Immature natural killer cell (primary cell): ENCODE measurements at regions not wholly inside any gene's neighbourhood (a gene's known extent, or its start where the extent isn't known, plus 50 kb on each side); places are given as distances from the start of the nearest gene placed in this dataset.

ENCODE experiments used
- DNase-seq, 3 donors: peaks; one replicate each; pipeline ENCODE4 v3.0.0; 2022; ENCODE audit warnings: mixed read lengths in 1 of 3
- H3K27ac Mint-ChIP-seq, 6 donors: one replicate each; pipeline ENCODE4 v1.8.0; 2020; ENCODE audit warnings: mixed read lengths in 6 of 6, mild to moderate bottlenecking in 5 of 6, inconsistent platforms in 4 of 6, moderate library complexity in 3 of 6
- H3K27me3 Mint-ChIP-seq, 3 donors: one replicate each; pipeline ENCODE4 v1.8.0; 2020 to 2021; ENCODE audit warnings: low read depth in 3 of 3, mild to moderate bottlenecking in 3 of 3, mixed read lengths in 3 of 3, moderate library complexity in 3 of 3, inconsistent platforms in 1 of 3
- H3K36me3 Mint-ChIP-seq, 3 donors: one replicate each; pipeline ENCODE4 v1.8.0; 2020; ENCODE audit warnings: mixed read lengths in 3 of 3, inconsistent platforms in 2 of 3, mild to moderate bottlenecking in 2 of 3
- H3K4me1 Mint-ChIP-seq, 2 donors: one replicate each; pipeline ENCODE4 v1.8.0; 2020; ENCODE audit warnings: inconsistent platforms in 2 of 2, mild to moderate bottlenecking in 2 of 2, mixed read lengths in 2 of 2, moderate library complexity in 1 of 2
- H3K4me3 Mint-ChIP-seq, 5 donors: one replicate each; pipeline ENCODE4 v1.8.0; 2020; ENCODE audit warnings: mild to moderate bottlenecking in 5 of 5, mixed read lengths in 5 of 5, inconsistent platforms in 3 of 5, moderate library complexity in 3 of 5
- H3K9me3 Mint-ChIP-seq, 6 donors: one replicate each; pipeline ENCODE4 v1.8.0; 2020; ENCODE audit warnings: mild to moderate bottlenecking in 6 of 6, mixed read lengths in 6 of 6, inconsistent platforms in 4 of 6, moderate library complexity in 3 of 6

DNA sequence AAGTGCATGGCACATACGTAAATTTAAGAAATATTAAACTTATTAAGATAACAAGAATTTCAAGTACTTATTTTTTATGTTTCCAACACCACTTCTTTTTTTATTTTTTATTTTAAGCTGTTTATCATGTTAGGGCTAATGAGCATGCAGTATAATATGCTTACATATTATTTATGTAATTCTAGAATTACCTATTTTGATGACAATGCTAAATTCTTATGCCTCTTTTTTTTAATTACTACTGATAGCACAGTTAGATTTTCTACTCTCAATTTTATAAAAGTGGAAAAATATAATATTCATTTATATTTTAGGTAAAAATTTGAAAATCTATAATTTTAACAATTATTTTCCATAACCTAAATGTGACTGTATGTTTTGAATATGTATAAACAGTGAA lies 713.0 kb downstream of the MRPL39 start:
- H3K4me1 Mint-ChIP-seq = no peaks in the 10 kb centered on the region
- no peaks in the 10 kb centered on the region for H3K27me3 Mint-ChIP-seq
- H3K36me3 Mint-ChIP-seq = peaks cover 0 to 3% (median 0%) of the 10 kb centered on the region in 3 donors
- peaks cover 1 to 15% (median 5%) of the 10 kb centered on the region in 6 donors for H3K9me3 Mint-ChIP-seq
- H3K27ac Mint-ChIP-seq = no peak overlapping the region
- H3K4me3 Mint-ChIP-seq = no peak overlapping the region
- no peak for DNase-seq

DNA sequence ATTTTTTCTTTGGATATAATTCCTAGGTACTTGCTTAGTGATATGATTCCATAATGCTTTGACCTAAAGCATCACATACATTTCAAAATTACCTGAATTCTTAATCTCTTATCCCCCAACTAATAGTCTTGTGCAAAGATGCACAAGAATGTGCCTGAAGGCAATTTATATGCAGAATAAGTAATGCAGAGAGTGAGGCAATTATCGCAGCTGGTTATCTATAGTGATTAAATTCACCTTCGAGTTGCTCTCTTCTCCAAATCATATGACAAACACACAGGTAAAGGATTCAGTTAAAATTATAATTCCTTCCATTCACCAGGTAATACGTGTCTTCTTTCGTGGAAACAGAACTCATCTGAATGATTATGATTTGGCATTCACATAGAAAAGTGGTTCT lies 717.3 kb downstream of the MRPL39 start:
- H3K4me1 Mint-ChIP-seq = no peaks in the 10 kb centered on the region
- H3K9me3 Mint-ChIP-seq = peaks cover 3 to 12% (median 4%) of the 10 kb centered on the region in 6 donors
- peaks cover 0 to 3% (median 0%) of the 10 kb centered on the region in 3 donors for H3K36me3 Mint-ChIP-seq
- peaks cover 0 to 2% (median 0%) of the 10 kb centered on the region in 3 donors for H3K27me3 Mint-ChIP-seq
- no peak overlapping the region for H3K27ac Mint-ChIP-seq
- no peak for DNase-seq
- no peak overlapping the region for H3K4me3 Mint-ChIP-seq

DNA sequence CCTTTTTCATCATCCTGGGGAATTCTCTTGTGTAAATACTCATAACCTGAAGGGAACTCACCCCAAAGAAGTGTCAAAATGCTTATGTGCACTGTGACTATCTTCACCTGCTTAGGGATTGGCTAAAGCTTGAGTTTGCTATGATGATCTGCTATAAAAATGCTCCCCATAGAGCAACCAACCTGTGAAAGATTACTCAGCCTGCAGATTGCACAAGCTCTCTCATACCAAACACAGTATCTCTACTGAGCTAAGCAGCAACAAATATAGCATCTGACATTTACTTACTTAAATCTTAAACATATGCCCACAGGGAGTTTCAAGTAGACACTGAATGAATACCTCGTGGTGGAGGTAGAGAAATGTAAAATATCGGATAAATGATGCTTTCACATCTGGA lies 725.8 kb downstream of the MRPL39 start:
- Mint-ChIP-seq H3K9me3 (peaks cover 5 to 32% (median 16%) of the 10 kb centered on the region in 6 donors), H3K27ac (no peak overlapping the region), H3K36me3 (no peaks in the 10 kb centered on the region), H3K4me3 (no peak overlapping the region), H3K27me3 (peaks cover 0 to 1% (median 1%) of the 10 kb centered on the region in 3 donors), H3K4me1 (no peaks in the 10 kb centered on the region)
- DNase-seq = no peak

DNA sequence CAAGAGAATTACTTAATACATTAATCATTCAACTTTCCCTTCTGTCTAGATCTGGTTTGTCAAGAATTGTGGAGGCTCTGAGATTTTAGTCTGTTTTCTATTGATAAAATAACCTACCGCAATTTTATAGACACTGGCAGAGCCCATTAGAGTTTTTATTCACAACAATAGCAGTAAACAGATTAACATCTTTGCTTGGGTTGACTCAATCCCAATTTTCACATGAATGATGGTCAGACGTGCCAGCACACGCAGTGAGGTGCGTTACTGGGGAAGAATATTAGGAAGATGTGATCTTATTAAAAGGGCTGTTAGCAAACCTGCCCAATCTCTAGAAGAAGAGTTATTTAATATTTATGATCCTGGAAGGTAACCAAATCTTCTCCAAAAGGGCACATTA lies 736.6 kb downstream of the MRPL39 start:
- no peak overlapping the region for H3K27ac Mint-ChIP-seq
- no peaks in the 10 kb centered on the region for H3K27me3 Mint-ChIP-seq
- no peak for DNase-seq
- H3K4me1 Mint-ChIP-seq = no peaks in the 10 kb centered on the region
- no peaks in the 10 kb centered on the region for H3K36me3 Mint-ChIP-seq
- H3K9me3 Mint-ChIP-seq = peaks cover 7 to 25% (median 20%) of the 10 kb centered on the region in 6 donors
- H3K4me3 Mint-ChIP-seq = no peak overlapping the region

DNA sequence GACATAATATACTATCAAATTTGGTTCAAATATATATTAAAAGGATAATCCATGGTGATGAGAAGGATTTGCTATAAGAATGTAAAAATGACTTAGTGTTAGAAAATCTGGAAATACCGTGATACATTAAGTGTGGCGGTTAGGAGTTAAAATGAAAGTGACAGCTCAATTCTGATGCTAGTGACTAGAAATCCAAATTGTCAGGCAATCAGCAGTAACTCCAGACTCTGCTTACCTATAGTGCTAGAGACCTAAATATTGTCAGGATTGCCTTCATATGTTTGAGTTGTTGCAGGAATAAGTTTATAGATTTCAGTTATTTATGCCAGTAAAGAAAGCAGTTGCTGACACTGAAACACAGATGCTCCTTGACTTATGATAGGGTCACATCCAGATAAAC lies 737.4 kb downstream of the MRPL39 start:
- no peak overlapping the region for H3K4me3 Mint-ChIP-seq
- H3K27ac Mint-ChIP-seq = no peak overlapping the region
- H3K9me3 Mint-ChIP-seq = peaks cover 7 to 28% (median 21%) of the 10 kb centered on the region in 6 donors
- no peak for DNase-seq
- H3K4me1 Mint-ChIP-seq = no peaks in the 10 kb centered on the region
- H3K36me3 Mint-ChIP-seq = no peaks in the 10 kb centered on the region
- H3K27me3 Mint-ChIP-seq = no peaks in the 10 kb centered on the region

DNA sequence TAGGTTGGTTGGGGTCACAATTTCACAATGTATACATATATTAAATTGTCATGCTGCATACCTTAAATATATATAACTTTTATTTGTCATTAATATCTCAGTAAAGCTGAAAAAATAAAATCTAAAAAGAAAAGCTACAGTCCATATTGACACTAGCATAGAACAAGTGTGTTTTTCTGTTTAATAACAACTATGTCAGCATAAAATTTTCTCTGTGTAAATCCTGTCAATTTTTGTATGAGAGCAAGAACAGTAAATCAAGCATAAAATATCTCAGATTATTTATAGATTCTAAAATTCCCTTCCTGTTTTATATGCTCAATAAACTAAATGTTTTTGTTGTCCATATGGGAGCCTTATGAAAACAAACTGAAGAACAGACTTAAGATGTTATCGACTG lies 739.2 kb downstream of the MRPL39 start:
- no peaks in the 10 kb centered on the region for H3K4me1 Mint-ChIP-seq
- no peak for DNase-seq
- H3K27ac Mint-ChIP-seq = no peak overlapping the region
- H3K4me3 Mint-ChIP-seq = no peak overlapping the region
- no peaks in the 10 kb centered on the region for H3K27me3 Mint-ChIP-seq
- H3K36me3 Mint-ChIP-seq = no peaks in the 10 kb centered on the region
- H3K9me3 Mint-ChIP-seq = peaks cover 4 to 21% (median 16%) of the 10 kb centered on the region in 6 donors

DNA sequence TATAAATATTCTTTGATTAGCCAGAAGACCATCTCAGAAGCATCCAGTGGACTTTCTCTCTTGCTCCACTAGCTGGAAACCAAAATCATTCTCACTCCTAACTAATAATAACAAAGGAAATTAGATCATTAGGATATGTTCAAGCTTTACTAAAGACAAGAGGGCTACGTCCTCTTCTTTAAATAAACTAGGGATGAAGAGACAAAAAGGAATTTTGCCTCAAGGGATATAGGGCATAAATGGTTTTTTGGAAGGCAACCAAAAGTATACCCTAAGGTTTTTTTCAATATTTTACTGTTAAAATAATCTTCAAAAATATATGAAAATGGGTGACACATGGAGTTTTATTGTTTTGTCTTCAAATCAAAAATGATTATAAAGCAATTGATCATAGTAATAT lies 745.8 kb downstream of the MRPL39 start:
- DNase-seq = no peak
- Mint-ChIP-seq H3K4me3 (no peak overlapping the region), H3K9me3 (peaks cover 1 to 9% (median 5%) of the 10 kb centered on the region in 6 donors), H3K27ac (no peak overlapping the region), H3K36me3 (no peaks in the 10 kb centered on the region), H3K4me1 (no peaks in the 10 kb centered on the region), H3K27me3 (no peaks in the 10 kb centered on the region)

DNA sequence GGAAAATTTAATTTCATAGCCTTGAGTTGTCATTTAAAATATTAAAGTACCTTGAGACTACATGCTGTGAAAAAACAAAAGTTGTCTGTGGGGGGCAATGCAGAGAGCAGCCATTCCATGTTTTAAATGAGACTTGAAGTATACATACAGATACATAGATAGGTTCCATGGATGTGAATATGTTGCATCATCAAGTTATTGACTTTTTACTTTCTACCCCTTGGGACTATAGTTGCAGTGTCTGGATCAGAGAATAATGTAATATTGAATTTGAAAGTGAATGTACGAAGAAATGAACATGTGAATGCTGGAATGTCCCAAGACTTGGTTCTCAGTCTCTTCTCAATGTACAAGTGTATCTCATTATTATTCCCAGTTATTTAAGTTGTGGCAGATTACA lies 751.0 kb downstream of the MRPL39 start:
- no peaks in the 10 kb centered on the region for H3K36me3 Mint-ChIP-seq
- no peak for DNase-seq
- H3K4me3 Mint-ChIP-seq = no peak overlapping the region
- H3K4me1 Mint-ChIP-seq = no peaks in the 10 kb centered on the region
- no peaks in the 10 kb centered on the region for H3K27me3 Mint-ChIP-seq
- peaks cover 0 to 32% (median 10%) of the 10 kb centered on the region in 6 donors for H3K9me3 Mint-ChIP-seq
- H3K27ac Mint-ChIP-seq = no peak overlapping the region

DNA sequence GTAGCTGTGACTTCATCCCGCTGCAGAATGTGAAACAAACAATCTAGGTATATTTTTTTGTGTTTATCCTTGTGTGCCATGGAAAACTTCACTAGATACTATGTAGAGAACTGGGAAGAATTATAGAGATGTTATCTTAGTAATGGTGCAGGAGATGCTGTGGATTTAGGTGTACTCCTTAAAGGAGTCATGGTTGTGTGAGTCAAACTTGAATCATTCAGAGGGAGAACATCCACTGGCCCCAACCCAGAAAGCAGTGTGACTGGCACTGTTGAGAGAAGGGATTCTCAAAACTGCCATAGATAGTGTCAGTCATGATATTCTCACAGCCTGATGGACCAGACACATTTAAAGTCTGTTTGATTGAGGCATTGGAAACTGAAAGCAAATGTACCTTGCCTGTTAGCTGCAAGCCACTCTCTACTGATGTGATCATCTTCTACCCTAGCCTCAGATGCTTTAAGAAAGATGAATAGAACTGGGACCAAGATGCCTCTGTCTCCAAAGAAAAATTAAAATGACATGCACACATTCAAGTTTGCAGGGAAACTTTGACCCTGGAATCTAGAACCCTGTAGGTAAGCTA lies 754.6 kb downstream of the MRPL39 start:
- Mint-ChIP-seq H3K4me3 (no peak overlapping the region), H3K27me3 (peaks cover 0 to 2% (median 0%) of the 10 kb centered on the region in 3 donors), H3K9me3 (peaks cover 5 to 49% (median 13%) of the 10 kb centered on the region in 6 donors), H3K27ac (no peak overlapping the region), H3K4me1 (no peaks in the 10 kb centered on the region), H3K36me3 (no peaks in the 10 kb centered on the region)
- DNase-seq = no peak

DNA sequence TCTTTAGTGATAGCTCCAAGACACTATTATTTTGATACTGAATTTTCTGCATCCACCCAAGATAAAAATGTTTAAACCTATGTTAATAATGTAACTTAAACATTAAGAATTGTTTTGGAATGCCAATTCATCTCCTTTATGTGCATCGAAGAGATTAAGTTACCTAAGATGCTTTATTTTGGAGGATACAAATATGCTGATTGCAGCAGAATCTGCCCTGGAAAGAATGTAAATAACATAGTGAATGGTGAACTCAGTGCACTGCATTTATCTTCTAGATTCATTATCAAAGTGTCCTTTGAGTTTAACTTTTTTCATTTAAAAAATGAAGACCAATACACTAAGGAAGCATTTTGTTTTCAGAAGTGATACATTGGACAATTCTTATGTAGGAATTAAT lies 757.2 kb downstream of the MRPL39 start:
- DNase-seq = no peak
- Mint-ChIP-seq H3K27me3 (peaks cover 0 to 2% (median 0%) of the 10 kb centered on the region in 3 donors), H3K4me3 (no peak overlapping the region), H3K9me3 (peaks cover 8 to 47% (median 14%) of the 10 kb centered on the region in 6 donors), H3K36me3 (no peaks in the 10 kb centered on the region), H3K4me1 (no peaks in the 10 kb centered on the region), H3K27ac (no peak overlapping the region)

DNA sequence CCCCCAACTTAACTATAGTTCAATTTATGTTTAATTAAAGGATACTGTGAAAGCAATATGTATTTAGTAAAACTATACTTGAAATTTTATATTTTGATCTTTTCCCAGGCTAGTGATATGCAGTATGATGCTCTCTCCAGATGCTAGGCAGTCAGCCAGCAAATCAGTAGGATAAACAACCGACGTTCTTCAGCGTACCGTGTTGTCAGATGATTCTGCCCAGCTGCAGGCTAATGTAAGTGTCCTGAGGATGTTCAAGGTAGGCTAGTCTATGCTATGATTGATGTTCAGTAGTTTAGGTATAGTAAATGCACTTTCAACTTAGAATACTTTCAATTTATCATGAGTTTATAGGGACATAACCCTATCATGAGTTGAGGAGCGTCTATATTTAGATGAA lies 762.6 kb downstream of the MRPL39 start:
- H3K27ac Mint-ChIP-seq = no peak overlapping the region
- peaks cover 0 to 2% (median 0%) of the 10 kb centered on the region in 3 donors for H3K27me3 Mint-ChIP-seq
- H3K36me3 Mint-ChIP-seq = no peaks in the 10 kb centered on the region
- no peak overlapping the region for H3K4me3 Mint-ChIP-seq
- no peaks in the 10 kb centered on the region for H3K4me1 Mint-ChIP-seq
- H3K9me3 Mint-ChIP-seq = peaks cover 9 to 41% (median 17%) of the 10 kb centered on the region in 6 donors
- DNase-seq = no peak

DNA sequence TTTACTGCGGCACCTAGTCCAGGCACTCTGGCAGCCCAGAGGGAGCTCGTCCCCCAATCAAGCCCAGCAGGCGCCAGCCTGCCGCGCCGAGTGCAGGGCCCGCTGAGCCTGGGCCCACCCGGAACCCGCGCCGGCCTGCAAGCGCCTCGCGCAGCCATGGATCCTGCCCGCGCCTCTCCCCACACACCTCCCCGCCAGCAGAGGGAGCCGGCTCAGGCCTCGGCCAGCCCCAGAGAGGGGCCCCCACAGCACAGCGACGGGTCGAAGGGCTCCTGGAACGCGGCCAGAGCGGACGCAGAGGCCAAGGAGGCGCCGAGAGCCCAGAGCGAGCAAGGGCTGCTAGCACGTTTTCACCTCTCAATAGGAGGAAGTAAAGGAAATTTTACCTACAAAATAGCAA lies 767.0 kb downstream of the MRPL39 start:
- Mint-ChIP-seq H3K36me3 (no peaks in the 10 kb centered on the region), H3K9me3 (peaks cover 9 to 35% (median 15%) of the 10 kb centered on the region in 6 donors), H3K27ac (no peak overlapping the region), H3K27me3 (no peaks in the 10 kb centered on the region), H3K4me1 (no peaks in the 10 kb centered on the region), H3K4me3 (no peak overlapping the region)
- no peak for DNase-seq

DNA sequence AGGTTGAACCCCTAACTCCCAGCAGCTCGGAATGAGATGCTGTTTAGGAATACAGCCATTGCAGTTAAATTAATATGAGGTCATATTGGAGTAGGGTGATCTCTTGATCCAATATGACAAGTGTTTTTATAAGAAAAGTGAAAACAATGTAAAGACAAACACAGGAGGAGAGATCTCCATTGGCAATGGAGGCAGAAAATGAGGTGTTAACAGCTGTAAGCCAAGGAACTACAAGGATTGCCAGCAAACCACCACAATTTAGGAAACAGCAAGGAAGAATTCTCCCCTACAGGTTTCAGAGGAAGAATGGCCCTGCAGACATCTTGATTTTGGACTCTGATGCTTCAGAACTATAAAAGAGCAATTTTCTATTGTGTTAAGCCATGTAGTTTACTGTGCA lies 774.3 kb downstream of the MRPL39 start:
- peaks cover 3 to 11% (median 7%) of the 10 kb centered on the region in 6 donors for H3K9me3 Mint-ChIP-seq
- no peak overlapping the region for H3K27ac Mint-ChIP-seq
- no peak for DNase-seq
- no peaks in the 10 kb centered on the region for H3K36me3 Mint-ChIP-seq
- H3K4me3 Mint-ChIP-seq = no peak overlapping the region
- H3K4me1 Mint-ChIP-seq = no peaks in the 10 kb centered on the region
- H3K27me3 Mint-ChIP-seq = no peaks in the 10 kb centered on the region

DNA sequence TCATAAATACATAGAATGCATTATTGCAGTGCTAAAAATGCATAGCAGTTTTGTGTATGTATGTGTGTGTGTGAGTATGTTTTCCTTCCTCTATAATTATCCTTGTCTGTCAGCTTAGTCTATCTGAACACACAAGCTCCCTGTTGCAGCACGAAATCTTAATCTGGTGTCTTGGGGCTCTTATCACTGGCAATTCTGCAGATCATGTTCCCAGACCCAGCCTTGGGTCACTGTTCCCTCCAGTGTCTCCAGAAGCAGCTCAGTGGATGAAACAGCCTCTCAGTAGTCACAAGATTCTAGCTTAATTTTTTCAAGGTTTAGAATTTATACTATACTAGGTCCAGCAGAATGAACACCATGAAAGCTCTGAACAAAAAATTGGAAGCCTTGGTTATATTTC lies 777.9 kb downstream of the MRPL39 start:
- Mint-ChIP-seq H3K27ac (no peak overlapping the region), H3K9me3 (peaks cover 0 to 16% (median 3%) of the 10 kb centered on the region in 6 donors), H3K36me3 (no peaks in the 10 kb centered on the region), H3K4me3 (no peak overlapping the region), H3K27me3 (no peaks in the 10 kb centered on the region), H3K4me1 (no peaks in the 10 kb centered on the region)
- no peak for DNase-seq

DNA sequence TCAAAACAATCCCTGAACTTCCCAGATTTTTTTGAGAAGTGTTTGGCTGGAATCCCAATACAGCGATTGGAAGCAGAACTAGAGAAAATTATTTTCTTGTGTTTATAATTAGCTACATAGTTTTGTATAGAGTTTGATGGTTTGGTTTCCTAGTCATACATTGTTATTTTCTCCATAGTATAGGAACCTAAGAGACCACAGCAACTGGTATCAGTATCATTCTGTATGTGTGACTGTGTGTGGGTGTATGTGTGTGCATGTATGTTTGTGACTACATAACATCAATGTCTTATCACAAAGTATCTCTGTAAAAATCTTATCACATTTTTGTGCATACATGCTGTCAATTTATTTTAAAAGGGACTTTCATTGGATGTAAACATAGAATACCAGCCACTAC lies 780.5 kb downstream of the MRPL39 start:
- peaks cover 0 to 22% (median 2%) of the 10 kb centered on the region in 6 donors for H3K9me3 Mint-ChIP-seq

More for the DNA sequence above, 780.5 kb downstream of the MRPL39 start:
- no peaks in the 10 kb centered on the region for H3K4me1 Mint-ChIP-seq
- H3K27ac Mint-ChIP-seq = no peak overlapping the region
- H3K27me3 Mint-ChIP-seq = no peaks in the 10 kb centered on the region
- no peak overlapping the region for H3K4me3 Mint-ChIP-seq
- DNase-seq = no peak
- H3K36me3 Mint-ChIP-seq = no peaks in the 10 kb centered on the region
